GM23338 (cell line): ENCODE measurements at regions not wholly inside any gene's neighbourhood (a gene's known extent, or its start where the extent isn't known, plus 50 kb on each side); places are given as distances from the start of the nearest gene placed in this dataset.

Experiments
- CTCF ChIP-seq, 2 experiments: fragments of 200-600 bp in 1 of 2; sonication (generic) in 1 of 2; conservative IDR thresholded peaks; 2 replicates each; pipeline versions ENCODE4 v1.5.1 to v1.6.1; 2016 to 2017; ENCODE audit warnings: antibody characterized with exemption in 2 of 2, low read depth in 2 of 2, mild to moderate bottlenecking in 2 of 2, moderate library complexity in 1 of 2
- EZH2 ChIP-seq: fragments of 200-600 bp; sonication (generic); IDR thresholded peaks from one replicate; pipeline ENCODE4 v1.8.0; 2017; ENCODE audit warnings: antibody characterized with exemption, mild to moderate bottlenecking, low read depth; ENCODE audit not compliant: unreplicated experiment
- EZH2phosphoT487 ChIP-seq: fragments of 200-600 bp; sonication (generic); IDR thresholded peaks from one replicate; pipeline ENCODE4 v1.8.1; 2018; ENCODE audit warnings: antibody characterized with exemption; ENCODE audit not compliant: unreplicated experiment
- JUNB ChIP-seq: IDR thresholded peaks from one replicate; pipeline ENCODE4 v1.6.1; 2016; ENCODE audit warnings: antibody characterized with exemption; ENCODE audit not compliant: unreplicated experiment
- POLR2AphosphoS5 ChIP-seq: IDR thresholded peaks from 2 replicates; pipeline ENCODE4 v1.6.1; 2016; ENCODE audit warnings: antibody characterized with exemption, low read depth

- TF ChIP-seq CTCF (conservative IDR thresholded peaks at IDR 0.05; ENCODE audit: low read depth in 2 of 2), result no peak
- TF ChIP-seq POLR2AphosphoS5, result no peak
- TF ChIP-seq JUNB, result no peak
- no peak for TF ChIP-seq EZH2
- TF ChIP-seq EZH2phosphoT487, result no peak
These were observed 725.7 kb downstream of the C12orf50 start for GRCh38 chr12:87303396-87304012.
